GM18498 (cell line): ENCODE measurements at regions not wholly inside any gene's neighbourhood (a gene's known extent, or its start where the extent isn't known, plus 50 kb on each side); places are given as distances from the start of the nearest gene placed in this dataset.
"Not testable (repeated sequence)": the region's sequence is repeated elsewhere in the genome, so short reads cannot be mapped to it uniquely, and the experiment has no call there.

ENCODE experiments used
- ATAC-seq: cut with Tn5 transposase; IDR thresholded peaks from one replicate; pipeline ENCODE4 v1.9.1; 2021; ENCODE audit warnings: mild to moderate bottlenecking, moderate library complexity; ENCODE audit not compliant: unreplicated experiment

GRCh38 chr10:78649429-78649828, 419.3 kb upstream of the ZMIZ1 start:
- no peak for ATAC-seq

- ATAC-seq = no peak
Measured at GRCh38 chr10:78650122-78650521, 418.6 kb upstream of the ZMIZ1 start.

GRCh38 chr10:78651287-78651686, 417.5 kb upstream of the ZMIZ1 start:
- no peak for ATAC-seq

- ATAC-seq = no peak
Measured at GRCh38 chr10:78653555-78653954, 415.2 kb upstream of the ZMIZ1 start.

- no peak for ATAC-seq
Measured at GRCh38 chr10:78654047-78654590, 414.6 kb upstream of the ZMIZ1 start.

GRCh38 chr10:78655979-78656378, 412.8 kb upstream of the ZMIZ1 start:
- ATAC-seq = no peak

GRCh38 chr10:78656417-78657162, 412.2 kb upstream of the ZMIZ1 start:
- no peak for ATAC-seq

- ATAC-seq = no peak
Measured at GRCh38 chr10:78657163-78657861, 411.5 kb upstream of the ZMIZ1 start.

GRCh38 chr10:78657862-78658165, 411.0 kb upstream of the ZMIZ1 start:
- ATAC-seq = no peak

GRCh38 chr10:78658645-78659597, 409.8 kb upstream of the ZMIZ1 start:
- peak; percentile 59 for ATAC-seq

GRCh38 chr10:78659598-78659967, 409.2 kb upstream of the ZMIZ1 start:
- ATAC-seq = no peak

- no peak for ATAC-seq
Measured at GRCh38 chr10:78660446-78661106, 408.2 kb upstream of the ZMIZ1 start.

- ATAC-seq = no peak
Measured at GRCh38 chr10:78663721-78664120, 405.0 kb upstream of the ZMIZ1 start.

- no peak for ATAC-seq
Measured at GRCh38 chr10:78664929-78665553, 403.7 kb upstream of the ZMIZ1 start.

GRCh38 chr10:78672918-78673317, 395.8 kb upstream of the ZMIZ1 start:
- ATAC-seq = no peak

- not testable (repeated sequence) for ATAC-seq
Measured at GRCh38 chr10:78681141-78681540, 387.6 kb upstream of the ZMIZ1 start.

GRCh38 chr10:78681986-78682385, 386.8 kb upstream of the ZMIZ1 start:
- not testable (repeated sequence) for ATAC-seq

GRCh38 chr10:78684947-78685346, 383.8 kb upstream of the ZMIZ1 start:
- ATAC-seq = no peak

GRCh38 chr10:78685466-78686103, 383.2 kb upstream of the ZMIZ1 start:
- ATAC-seq = no peak
